PC-9 (cell line): ENCODE measurements at regions not wholly inside any gene's neighbourhood (a gene's known extent, or its start where the extent isn't known, plus 50 kb on each side); places are given as distances from the start of the nearest gene placed in this dataset.

Experiments
- CTCF ChIP-seq: fragments of 200-600 bp; sonication (generic); conservative IDR thresholded peaks from 2 replicates; pipeline ENCODE4 v1.6.1; 2017; ENCODE audit warnings: mixed run types, antibody characterized with exemption, mild to moderate bottlenecking, moderate library complexity
- EZH2 ChIP-seq: fragments of 200-600 bp; sonication (generic); IDR thresholded peaks from 2 replicates; pipeline ENCODE4 v1.8.0; 2017; ENCODE audit warnings: antibody characterized with exemption, low read depth

- TF ChIP-seq CTCF (no peak), EZH2 (no peak)
These were observed 83.6 kb downstream of the RHOB start for GRCh38 chr2:20530520-20530919.
